ENCODE measurements at regions not wholly inside any gene's neighbourhood (a gene's known extent, or its start where the extent isn't known, plus 50 kb on each side); places are given as distances from the start of the nearest gene placed in this dataset.

- no peak for DNase-seq
Measured at GRCh38 chr2:145034511-145034910, 514.6 kb upstream of the ZEB2 start.

GRCh38 chr2:145033438-145033837, 513.5 kb upstream of the ZEB2 start:
- DNase-seq: no peak

GRCh38 chr2:145032791-145033190, 512.9 kb upstream of the ZEB2 start:
- DNase-seq: no peak

GRCh38 chr2:145029873-145030272, 510.0 kb upstream of the ZEB2 start:
- DNase-seq: no peak

GRCh38 chr2:145029081-145029480, 509.2 kb upstream of the ZEB2 start:
- DNase-seq: no peak

GRCh38 chr2:145028101-145028920, 508.4 kb upstream of the ZEB2 start:
- DNase-seq: no peak

- no peak for DNase-seq
Measured at GRCh38 chr2:145026456-145027455, 506.8 kb upstream of the ZEB2 start.

- no peak for DNase-seq
Measured at GRCh38 chr2:145025382-145025781, 505.5 kb upstream of the ZEB2 start.

GRCh38 chr2:145023334-145023934, 503.5 kb upstream of the ZEB2 start:
- no peak for DNase-seq

GRCh38 chr2:145022666-145023333, 502.9 kb upstream of the ZEB2 start:
- no peak for DNase-seq

- DNase-seq: no peak
Measured at GRCh38 chr2:145021962-145022665, 502.2 kb upstream of the ZEB2 start.

- no peak for DNase-seq
Measured at GRCh38 chr2:145020694-145021093, 500.8 kb upstream of the ZEB2 start.

- no peak for DNase-seq
Measured at GRCh38 chr2:145020139-145020538, 500.2 kb upstream of the ZEB2 start.

GRCh38 chr2:145018502-145018901, 498.6 kb upstream of the ZEB2 start:
- no peak for DNase-seq

- no peak for DNase-seq
Measured at GRCh38 chr2:145017149-145017548, 497.2 kb upstream of the ZEB2 start.

GRCh38 chr2:145016711-145017110, 496.8 kb upstream of the ZEB2 start:
- no peak for DNase-seq

- DNase-seq: no peak
Measured at GRCh38 chr2:145015561-145015960, 495.6 kb upstream of the ZEB2 start.

- no peak for DNase-seq
Measured at GRCh38 chr2:145012806-145013205, 492.9 kb upstream of the ZEB2 start.

- DNase-seq: no peak
Measured at GRCh38 chr2:145012214-145012670, 492.3 kb upstream of the ZEB2 start.

GRCh38 chr2:145010635-145011034, 490.7 kb upstream of the ZEB2 start:
- no peak for DNase-seq

- no peak for DNase-seq
Measured at GRCh38 chr2:145007960-145008263, 488.0 kb upstream of the ZEB2 start.

All from midbrain (tissue), 1 donor.